SK-N-SH (cell line): ENCODE measurements at regions not wholly inside any gene's neighbourhood (a gene's known extent, or its start where the extent isn't known, plus 50 kb on each side); places are given as distances from the start of the nearest gene placed in this dataset.

Source experiments
- EP300 ChIP-seq, 2 experiments: IDR thresholded peaks; 2 replicates each; pipeline versions ENCODE4 v1.4.0 to v1.6.1; 2012; ENCODE audit warnings: borderline replicate concordance in 1 of 2, low read depth in 1 of 2, low read length in 1 of 2
- GABPA ChIP-seq: IDR thresholded peaks from 2 replicates; pipeline ENCODE4 v1.4.0; 2012; ENCODE audit warnings: low read depth, mild to moderate bottlenecking
- GATA2 ChIP-seq: sonication (generic); formaldehyde crosslinking; IDR thresholded peaks from 2 replicates; pipeline ENCODE4 v1.5.0; 2020; ENCODE audit warnings: mild to moderate bottlenecking, missing genetic modification reagents
- MXI1 ChIP-seq: IDR thresholded peaks from 2 replicates; pipeline ENCODE4 v1.6.1; 2012; ENCODE audit warnings: mild to moderate bottlenecking, low read depth, low read length, improper control_type of control experiment
- POLR2AphosphoS5 ChIP-seq: IDR thresholded peaks from 2 replicates; pipeline ENCODE4 v1.6.1; 2012; ENCODE audit warnings: low read depth, low read length
- RAD21 ChIP-seq: IDR thresholded peaks from 2 replicates; pipeline ENCODE4 v1.6.1; 2012; ENCODE audit warnings: mild to moderate bottlenecking, low read length
- RCOR1 ChIP-seq: fragments of 150-350 bp; IDR thresholded peaks from 2 replicates; pipeline ENCODE4 v1.6.1; 2017; ENCODE audit warnings: antibody characterized with exemption, low read length
- REST ChIP-seq: IDR thresholded peaks from 2 replicates; pipeline ENCODE4 v1.6.1; 2012; ENCODE audit warnings: mild to moderate bottlenecking, low read depth, low read length, moderate library complexity
- RFX5 ChIP-seq: IDR thresholded peaks from 2 replicates; pipeline ENCODE4 v1.6.1; 2012; ENCODE audit warnings: mild to moderate bottlenecking, improper control_type of control experiment, low read length
- SMC3 ChIP-seq: IDR thresholded peaks from 2 replicates; pipeline ENCODE4 v1.6.1; 2012; ENCODE audit warnings: low read depth, low read length, improper control_type of control experiment
- YY1 ChIP-seq: IDR thresholded peaks from 2 replicates; pipeline ENCODE4 v1.4.0; 2012; ENCODE audit warnings: low read depth, mild to moderate bottlenecking
- TF ChIP-seq, protein P1 (sequence below): fragments of 200-600 bp; sonication (generic); IDR thresholded peaks from 2 replicates; pipeline ENCODE4 v1.6.1; 2017; ENCODE audit warnings: antibody characterized with exemption, mild to moderate bottlenecking, moderate library complexity
- TF ChIP-seq, protein P2 (sequence below): IDR thresholded peaks from 2 replicates; pipeline ENCODE4 v1.4.0; 2012; ENCODE audit warnings: low read depth, borderline replicate concordance

DNA sequence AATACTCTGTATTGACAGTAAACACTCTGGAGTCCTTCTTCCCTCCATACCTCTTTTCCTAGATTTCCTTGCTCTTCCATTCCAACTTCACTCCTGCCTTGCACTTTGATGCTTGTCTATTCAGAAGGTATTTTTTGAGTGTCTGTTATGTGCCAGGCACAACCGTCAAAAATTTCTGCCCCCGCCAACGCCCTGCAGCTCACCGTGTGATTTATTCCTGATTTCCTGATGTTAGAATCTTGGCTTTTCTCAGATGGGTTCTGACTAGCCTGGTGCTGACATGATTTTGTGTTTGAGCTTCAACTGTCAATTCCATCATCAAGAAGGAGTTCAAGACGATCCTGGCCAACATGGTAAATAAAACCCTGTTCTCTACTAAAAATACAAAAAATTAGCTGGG, 297.5 kb downstream of the AGTPBP1 start:
- TF ChIP-seq EP300 (IDR thresholded peaks at IDR 0.05; ENCODE audit: borderline replicate concordance in 1 of 2, low read depth in 1 of 2, low read length in 1 of 2) (no peak), RAD21 (no peak), GATA2 (CRISPR knock-in tag) (no peak), POLR2AphosphoS5 (no peak), REST (no peak), RFX5 (no peak), MXI1 (no peak), YY1 (no peak), SMC3 (no peak), RCOR1 (no peak), GABPA (no peak)
- TF ChIP-seq, protein P1, sequence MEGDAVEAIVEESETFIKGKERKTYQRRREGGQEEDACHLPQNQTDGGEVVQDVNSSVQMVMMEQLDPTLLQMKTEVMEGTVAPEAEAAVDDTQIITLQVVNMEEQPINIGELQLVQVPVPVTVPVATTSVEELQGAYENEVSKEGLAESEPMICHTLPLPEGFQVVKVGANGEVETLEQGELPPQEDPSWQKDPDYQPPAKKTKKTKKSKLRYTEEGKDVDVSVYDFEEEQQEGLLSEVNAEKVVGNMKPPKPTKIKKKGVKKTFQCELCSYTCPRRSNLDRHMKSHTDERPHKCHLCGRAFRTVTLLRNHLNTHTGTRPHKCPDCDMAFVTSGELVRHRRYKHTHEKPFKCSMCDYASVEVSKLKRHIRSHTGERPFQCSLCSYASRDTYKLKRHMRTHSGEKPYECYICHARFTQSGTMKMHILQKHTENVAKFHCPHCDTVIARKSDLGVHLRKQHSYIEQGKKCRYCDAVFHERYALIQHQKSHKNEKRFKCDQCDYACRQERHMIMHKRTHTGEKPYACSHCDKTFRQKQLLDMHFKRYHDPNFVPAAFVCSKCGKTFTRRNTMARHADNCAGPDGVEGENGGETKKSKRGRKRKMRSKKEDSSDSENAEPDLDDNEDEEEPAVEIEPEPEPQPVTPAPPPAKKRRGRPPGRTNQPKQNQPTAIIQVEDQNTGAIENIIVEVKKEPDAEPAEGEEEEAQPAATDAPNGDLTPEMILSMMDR, result no peak
- TF ChIP-seq, protein P2, sequence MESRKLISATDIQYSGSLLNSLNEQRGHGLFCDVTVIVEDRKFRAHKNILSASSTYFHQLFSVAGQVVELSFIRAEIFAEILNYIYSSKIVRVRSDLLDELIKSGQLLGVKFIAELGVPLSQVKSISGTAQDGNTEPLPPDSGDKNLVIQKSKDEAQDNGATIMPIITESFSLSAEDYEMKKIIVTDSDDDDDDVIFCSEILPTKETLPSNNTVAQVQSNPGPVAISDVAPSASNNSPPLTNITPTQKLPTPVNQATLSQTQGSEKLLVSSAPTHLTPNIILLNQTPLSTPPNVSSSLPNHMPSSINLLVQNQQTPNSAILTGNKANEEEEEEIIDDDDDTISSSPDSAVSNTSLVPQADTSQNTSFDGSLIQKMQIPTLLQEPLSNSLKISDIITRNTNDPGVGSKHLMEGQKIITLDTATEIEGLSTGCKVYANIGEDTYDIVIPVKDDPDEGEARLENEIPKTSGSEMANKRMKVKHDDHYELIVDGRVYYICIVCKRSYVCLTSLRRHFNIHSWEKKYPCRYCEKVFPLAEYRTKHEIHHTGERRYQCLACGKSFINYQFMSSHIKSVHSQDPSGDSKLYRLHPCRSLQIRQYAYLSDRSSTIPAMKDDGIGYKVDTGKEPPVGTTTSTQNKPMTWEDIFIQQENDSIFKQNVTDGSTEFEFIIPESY, result no peak
